Neuronal stem cell (in vitro differentiated cells): ENCODE measurements at regions not wholly inside any gene's neighbourhood (a gene's known extent, or its start where the extent isn't known, plus 50 kb on each side); places are given as distances from the start of the nearest gene placed in this dataset.

Experiments
- DNase-seq: peaks from one replicate; pipeline ENCODE4 v3.0.0-alpha.2; 2013; ENCODE audit warnings: low spot score
- H2AFZ ChIP-seq: one replicate; pipeline ENCODE4 v1.6.1; 2013; ENCODE audit warnings: mild to moderate bottlenecking, low read length, inconsistent platforms
- H2AK5ac ChIP-seq: 2 replicates; pipeline ENCODE4 v1.6.1; 2013; ENCODE audit warnings: low read depth, mild to moderate bottlenecking, inconsistent platforms, low read length, moderate library complexity, mixed read lengths
- H2BK120ac ChIP-seq: 2 replicates; pipeline ENCODE4 v1.6.1; 2013; ENCODE audit warnings: low read depth, mild to moderate bottlenecking, inconsistent platforms, low read length, moderate library complexity, mixed read lengths
- H2BK12ac ChIP-seq: one replicate; pipeline ENCODE4 v1.6.1; 2013; ENCODE audit warnings: low read length, inconsistent platforms
- H2BK15ac ChIP-seq: 2 replicates; pipeline ENCODE4 v1.6.1; 2013; ENCODE audit warnings: mild to moderate bottlenecking, low read length, inconsistent platforms, mixed read lengths
- H2BK5ac ChIP-seq: one replicate; pipeline ENCODE4 v1.6.1; 2013; ENCODE audit warnings: inconsistent platforms, mild to moderate bottlenecking, low read length, moderate library complexity
- H3K14ac ChIP-seq: one replicate; pipeline ENCODE4 v1.6.1; 2013; ENCODE audit warnings: low read length, inconsistent platforms
- H3K18ac ChIP-seq: 2 replicates; pipeline ENCODE4 v1.6.1; 2013; ENCODE audit warnings: low read length, inconsistent platforms
- H3K23ac ChIP-seq: 2 replicates; pipeline ENCODE4 v1.6.1; 2013; ENCODE audit warnings: low read depth, mild to moderate bottlenecking, mixed read lengths, low read length, inconsistent platforms; ENCODE audit not compliant: poor library complexity
- H3K27ac ChIP-seq: replicated peaks from 3 replicates; pipeline ENCODE4 v1.5.1; 2013; ENCODE audit warnings: low read length, inconsistent platforms
- H3K27me3 ChIP-seq, 3 experiments: 2 replicates each; pipeline ENCODE4 v1.6.1; 2013; ENCODE audit warnings: low read length in 3 of 3, mild to moderate bottlenecking in 2 of 3, inconsistent platforms in 1 of 3, low read depth in 1 of 3, mixed read lengths in 1 of 3, moderate library complexity in 1 of 3; ENCODE audit not compliant: control insufficient read depth in 3 of 3, insufficient read depth in 3 of 3
- H3K36me3 ChIP-seq, 2 donors: replicated peaks in 1 of 2; 2 replicates each; pipeline ENCODE4 v1.6.1; 2013; ENCODE audit warnings: low read length in 2 of 2; ENCODE audit not compliant: control insufficient read depth in 2 of 2, insufficient read depth in 2 of 2
- H3K4ac ChIP-seq: 2 replicates; pipeline ENCODE4 v1.6.1; 2013; ENCODE audit warnings: inconsistent platforms, mild to moderate bottlenecking, low read length, moderate library complexity
- H3K4me1 ChIP-seq, 2 donors: 1 replicate in 1 of 2; 2 replicates in 1 of 2; pipeline ENCODE4 v1.6.1; 2013; ENCODE audit warnings: low read length in 2 of 2, low read depth in 1 of 2; ENCODE audit not compliant: control insufficient read depth in 2 of 2, insufficient read depth in 1 of 2
- H3K4me2 ChIP-seq: one replicate; pipeline ENCODE4 v1.6.1; 2013; ENCODE audit warnings: mild to moderate bottlenecking, low read length, inconsistent platforms; ENCODE audit not compliant: insufficient read depth, poor library complexity, severe bottlenecking
- H3K4me3 ChIP-seq, 2 donors: 2 replicates each; pipeline ENCODE4 v1.5.1; 2013; ENCODE audit warnings: low read length in 2 of 2, mild to moderate bottlenecking in 2 of 2, inconsistent platforms in 1 of 2, moderate library complexity in 1 of 2
- H3K79me1 ChIP-seq: one replicate; pipeline ENCODE4 v1.6.1; 2013; ENCODE audit warnings: low read depth, mild to moderate bottlenecking, inconsistent platforms, low read length, moderate library complexity
- H3K9ac ChIP-seq: one replicate; pipeline ENCODE4 v1.6.1; 2013; ENCODE audit warnings: mild to moderate bottlenecking, low read depth, low read length, inconsistent platforms; ENCODE audit not compliant: poor library complexity
- H3K9me3 ChIP-seq, 2 donors: replicated peaks in 1 of 2; 2 replicates each; pipeline versions ENCODE3 to v1.6.1; 2013; ENCODE audit warnings: low read length in 2 of 2, mild to moderate bottlenecking in 2 of 2, inconsistent platforms in 1 of 2, low read depth in 1 of 2, mixed read lengths in 1 of 2, moderate library complexity in 1 of 2; ENCODE audit not compliant: control insufficient read depth in 2 of 2, insufficient read depth in 1 of 2
- H4K8ac ChIP-seq: one replicate; pipeline ENCODE4 v1.6.1; 2013; ENCODE audit warnings: low read depth, mild to moderate bottlenecking, inconsistent platforms, low read length, moderate library complexity
- H4K91ac ChIP-seq: one replicate; pipeline ENCODE4 v1.6.1; 2013; ENCODE audit warnings: low read length, low read depth, mild to moderate bottlenecking, inconsistent platforms; ENCODE audit not compliant: poor library complexity
- WGBS, 2 donors: extraction: QIAGEN DNeasy Blood & Tissue Kit; methylation state at CpG; one replicate each; pipeline ENCODE4 v1.1.7; 2013; ENCODE audit warnings: missing lambda C conversion rate in 2 of 2, mixed read lengths in 1 of 2; ENCODE audit not compliant: insufficient read length in 2 of 2, insufficient replicate concordance in 1 of 2; ENCODE audit errors: extremely low coverage in 2 of 2; 5-methylcytosine and 5-hydroxymethylcytosine counted together

DNA sequence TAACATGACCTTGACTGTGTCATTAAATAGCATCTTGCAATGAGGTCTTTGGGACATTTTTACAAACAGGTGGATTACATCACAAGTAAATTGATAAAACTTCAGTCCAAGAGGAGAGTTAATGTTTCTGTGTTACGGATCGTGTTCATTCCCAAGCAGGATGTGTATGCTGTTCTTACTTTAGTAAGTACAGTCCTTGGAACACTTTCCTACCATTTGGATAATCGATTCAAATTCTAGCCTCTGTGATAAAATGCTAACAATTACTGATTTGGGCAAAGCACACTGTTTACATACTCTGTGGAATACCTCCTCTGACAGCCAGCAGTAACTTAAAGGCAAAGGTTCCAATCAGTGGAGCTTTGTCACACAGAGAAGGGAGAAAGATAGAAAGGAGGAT, 351.7 kb downstream of the FAT3 start:
- no peaks in the 10 kb centered on the region for H3K4me1 ChIP-seq
- no peaks in the 10 kb centered on the region for H3K9me3 ChIP-seq
- DNase-seq: no peak
- no peak overlapping the region for H2BK5ac ChIP-seq
- H3K79me1 ChIP-seq: no peaks in the 10 kb centered on the region
- H3K4me2 ChIP-seq: no peak overlapping the region
- H3K9ac ChIP-seq: no peak overlapping the region
- H3K36me3 ChIP-seq: peaks cover 0 to 14% of the 10 kb centered on the region in 2 donors
- no peak overlapping the region for H2AK5ac ChIP-seq
- H3K14ac ChIP-seq: no peak overlapping the region
- H2AFZ ChIP-seq: no peak overlapping the region
- no peak overlapping the region for H2BK15ac ChIP-seq
- no peak overlapping the region for H4K8ac ChIP-seq
- H3K27ac ChIP-seq: no peak overlapping the region
- H4K91ac ChIP-seq: no peak overlapping the region
- H3K23ac ChIP-seq: no peak overlapping the region
- no peak overlapping the region for H3K4me3 ChIP-seq
- WGBS, 2 donors: no CpG with 5 or more reads among the region's 3 CpGs
- H3K18ac ChIP-seq: no peak overlapping the region
- H3K4ac ChIP-seq: no peak overlapping the region
- no peaks in the 10 kb centered on the region for H3K27me3 ChIP-seq
- H2BK120ac ChIP-seq: no peak overlapping the region
- H2BK12ac ChIP-seq: no peak overlapping the region

DNA sequence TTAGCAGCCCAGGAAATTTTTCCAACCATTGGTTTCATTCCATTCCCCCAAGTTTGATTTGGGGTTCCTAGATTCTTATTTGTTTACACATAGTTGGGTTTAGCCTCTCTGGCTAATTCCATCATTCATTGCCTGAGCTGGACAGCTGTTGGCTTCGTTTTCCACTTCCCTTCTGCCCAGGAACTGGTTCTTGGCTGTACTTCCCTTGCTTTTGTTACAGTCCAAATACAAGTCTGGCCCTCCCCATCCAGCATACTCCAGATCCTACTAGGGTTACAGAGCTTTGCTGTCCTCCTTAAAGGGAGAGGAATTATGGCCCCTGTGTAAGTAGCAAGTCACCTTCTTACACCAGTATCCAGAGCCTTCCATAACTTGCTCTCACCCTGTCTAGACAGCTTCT, 356.3 kb downstream of the FAT3 start:
- no peak for DNase-seq
- Histone ChIP-seq H4K91ac (no peak overlapping the region), H3K4me2 (no peak overlapping the region), H3K27ac (no peak overlapping the region), H2BK12ac (no peak overlapping the region), H3K23ac (no peak overlapping the region), H2BK120ac (no peak overlapping the region), H3K18ac (no peak overlapping the region), H3K27me3 (no peaks in the 10 kb centered on the region), H3K4ac (no peak overlapping the region), H2AFZ (no peak overlapping the region), H2AK5ac (no peak overlapping the region), H2BK15ac (no peak overlapping the region), H4K8ac (no peak overlapping the region), H3K9ac (no peak overlapping the region), H3K9me3 (no peaks in the 10 kb centered on the region), H3K36me3 (no peaks in the 10 kb centered on the region), H3K79me1 (no peaks in the 10 kb centered on the region), H3K4me3 (no peak overlapping the region), H3K4me1 (peaks cover 0 to 3% of the 10 kb centered on the region in 2 donors), H3K14ac (no peak overlapping the region), H2BK5ac (no peak overlapping the region)
- WGBS, 2 donors: no CpG with 5 or more reads among the region's 1 CpG

- H2AK5ac ChIP-seq: no peak overlapping the region
- H3K14ac ChIP-seq: no peak overlapping the region
- H3K18ac ChIP-seq: no peak overlapping the region
- no peak overlapping the region for H2BK120ac ChIP-seq
- H2BK15ac ChIP-seq: no peak overlapping the region
- H4K91ac ChIP-seq: no peak overlapping the region
- H2BK12ac ChIP-seq: no peak overlapping the region
- no peak overlapping the region for H3K23ac ChIP-seq
- no peaks in the 10 kb centered on the region for H3K27me3 ChIP-seq
- no peak overlapping the region for H2AFZ ChIP-seq
- no peak overlapping the region for H2BK5ac ChIP-seq
- H3K27ac ChIP-seq: no peak overlapping the region
- H3K79me1 ChIP-seq: no peaks in the 10 kb centered on the region
- no peak for DNase-seq
- no peaks in the 10 kb centered on the region for H3K9me3 ChIP-seq
- H3K4me2 ChIP-seq: no peak overlapping the region
- H3K4me1 ChIP-seq: peaks cover 2 to 3% of the 10 kb centered on the region in 2 donors
- no peak overlapping the region for H3K4ac ChIP-seq
- H3K36me3 ChIP-seq: peaks cover 0 to 3% of the 10 kb centered on the region in 2 donors
- H4K8ac ChIP-seq: no peak overlapping the region
- H3K9ac ChIP-seq: no peak overlapping the region
- H3K4me3 ChIP-seq: no peak overlapping the region
Measured at GRCh38 chr11:92588393-92588792, 363.8 kb downstream of the FAT3 start.

DNA sequence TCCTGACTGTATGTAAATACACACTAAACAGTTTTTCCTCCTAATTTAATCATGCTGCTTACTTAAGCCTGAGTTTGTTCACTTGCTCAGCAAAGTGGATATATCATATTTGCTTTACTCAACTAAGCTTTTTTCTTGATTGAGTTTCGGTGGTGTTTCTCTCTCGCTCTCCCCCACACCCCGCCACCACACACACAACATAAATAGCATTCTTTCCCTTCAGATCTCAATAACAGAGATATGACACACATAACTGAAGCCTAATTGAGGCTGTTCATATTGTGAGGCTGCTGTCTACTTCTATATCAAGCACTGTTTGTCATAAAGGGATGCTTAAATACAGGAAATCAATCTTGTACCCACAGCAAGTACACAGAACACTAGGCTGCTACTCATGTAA, 364.9 kb downstream of the FAT3 start:
- H3K9me3 ChIP-seq: no peaks in the 10 kb centered on the region
- peaks cover 1 to 4% of the 10 kb centered on the region in 2 donors for H3K4me1 ChIP-seq
- H3K79me1 ChIP-seq: no peaks in the 10 kb centered on the region
- H3K9ac ChIP-seq: no peak overlapping the region
- H2BK12ac ChIP-seq: no peak overlapping the region
- no peak overlapping the region for H3K27ac ChIP-seq
- no peaks in the 10 kb centered on the region for H3K27me3 ChIP-seq
- H2AK5ac ChIP-seq: no peak overlapping the region
- no peak overlapping the region for H3K4me2 ChIP-seq
- no peak overlapping the region for H2BK15ac ChIP-seq
- H3K36me3 ChIP-seq: peaks cover 0 to 7% of the 10 kb centered on the region in 2 donors
- no peak overlapping the region for H3K18ac ChIP-seq
- H3K14ac ChIP-seq: no peak overlapping the region
- no CpG with 5 or more reads among the region's 3 CpGs for WGBS, 2 donors
- H2BK5ac ChIP-seq: no peak overlapping the region
- no peak overlapping the region for H4K91ac ChIP-seq
- DNase-seq: no peak
- no peak overlapping the region for H3K4ac ChIP-seq
- H2BK120ac ChIP-seq: no peak overlapping the region
- H3K23ac ChIP-seq: no peak overlapping the region
- no peak overlapping the region for H2AFZ ChIP-seq
- no peak overlapping the region for H3K4me3 ChIP-seq
- H4K8ac ChIP-seq: no peak overlapping the region
